ENCODE measurements at regions not wholly inside any gene's neighbourhood (a gene's known extent, or its start where the extent isn't known, plus 50 kb on each side); places are given as distances from the start of the nearest gene placed in this dataset.

GRCh38 chr10:76764177-76764576 lies 873.4 kb downstream of the KCNMA1 start:
- no peak for TF ChIP-seq CTCF (conservative IDR thresholded peaks at IDR 0.05; ENCODE audit: low read depth, low read length)
- no peak for TF ChIP-seq EZH2 (IDR thresholded peaks at IDR 0.05; ENCODE audit: low read length, unreplicated experiment)
